ENCODE measurements at regions not wholly inside any gene's neighbourhood (a gene's known extent, or its start where the extent isn't known, plus 50 kb on each side); places are given as distances from the start of the nearest gene placed in this dataset.
A peak's percentile ranks its signal among the peaks of the same experiment; 100 is the strongest.

DNA sequence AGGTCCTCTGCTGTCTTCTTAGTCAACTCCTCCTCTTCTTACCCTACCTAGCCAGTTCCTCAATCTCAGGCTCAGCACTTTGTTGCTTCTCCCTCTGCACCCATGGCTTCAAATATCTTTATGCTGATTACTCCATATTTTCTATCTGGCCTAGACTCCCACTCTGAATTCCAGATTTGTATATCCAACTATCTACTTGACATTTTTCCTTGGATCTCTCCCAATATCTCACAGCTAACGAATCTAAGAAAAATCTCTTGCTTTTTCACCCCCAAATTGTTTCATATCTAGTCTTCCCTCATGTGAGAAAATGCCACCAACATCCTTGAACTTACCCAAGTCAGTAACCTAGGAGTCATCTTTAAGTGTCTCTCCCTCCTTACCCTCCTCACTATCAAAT lies 176.4 kb upstream of the ERCC4 start:
- DNase-seq: no peak

DNA sequence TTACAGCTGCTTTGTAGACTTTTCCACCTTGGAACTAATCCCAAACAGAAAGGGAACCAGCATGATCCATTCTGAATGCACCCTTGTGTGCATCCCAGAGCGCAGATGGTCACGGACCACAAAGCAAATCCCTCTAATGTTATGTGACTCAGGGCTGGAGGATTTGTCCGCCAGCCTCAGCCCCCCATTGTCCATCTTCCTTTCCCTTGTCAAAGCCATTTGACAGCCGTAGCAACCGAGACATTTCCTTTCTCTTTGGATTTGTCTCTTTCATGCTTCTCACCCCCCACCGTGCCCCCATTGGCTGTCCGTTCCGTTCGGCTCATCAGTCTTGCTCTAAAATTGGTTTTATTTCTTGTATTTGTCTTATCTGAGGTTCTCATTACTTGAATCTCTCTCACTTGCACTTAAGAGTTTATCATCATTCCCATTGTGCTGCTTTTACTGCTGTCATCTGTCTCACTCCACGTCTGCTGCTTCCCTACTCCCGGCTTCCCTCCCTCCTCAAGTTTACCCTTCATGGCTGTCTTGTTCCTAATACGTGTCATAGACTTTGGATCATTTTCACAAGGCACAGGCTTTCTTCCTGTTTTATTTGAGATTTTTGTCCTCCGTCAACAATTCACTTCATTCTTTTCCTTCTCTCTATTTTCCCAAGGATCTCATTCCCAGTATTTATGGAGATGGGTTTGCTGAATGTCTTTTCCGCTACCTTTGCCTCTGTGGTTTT lies 163.4 kb upstream of the ERCC4 start:
- DNase-seq: no peak

DNA sequence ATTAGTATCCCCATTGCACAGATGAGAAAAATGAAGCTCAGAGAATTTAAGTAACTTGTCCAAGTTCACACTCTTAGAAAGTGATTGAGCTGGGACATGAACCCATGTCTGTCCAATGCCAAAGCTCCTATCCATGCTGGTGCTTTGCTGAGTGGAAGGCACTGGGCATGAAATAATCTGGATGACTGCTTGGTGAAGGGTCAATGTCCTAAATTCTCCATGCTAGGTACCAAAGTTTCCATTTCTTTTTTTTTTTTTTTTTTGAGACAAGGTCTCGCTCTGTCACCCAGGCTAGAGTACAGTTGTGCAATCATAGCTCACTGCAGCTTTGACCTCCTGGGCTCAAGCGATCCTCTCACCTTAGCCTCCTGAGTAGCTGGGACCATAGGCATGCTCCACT lies 153.6 kb upstream of the ERCC4 start:
- DNase-seq: no peak

DNA sequence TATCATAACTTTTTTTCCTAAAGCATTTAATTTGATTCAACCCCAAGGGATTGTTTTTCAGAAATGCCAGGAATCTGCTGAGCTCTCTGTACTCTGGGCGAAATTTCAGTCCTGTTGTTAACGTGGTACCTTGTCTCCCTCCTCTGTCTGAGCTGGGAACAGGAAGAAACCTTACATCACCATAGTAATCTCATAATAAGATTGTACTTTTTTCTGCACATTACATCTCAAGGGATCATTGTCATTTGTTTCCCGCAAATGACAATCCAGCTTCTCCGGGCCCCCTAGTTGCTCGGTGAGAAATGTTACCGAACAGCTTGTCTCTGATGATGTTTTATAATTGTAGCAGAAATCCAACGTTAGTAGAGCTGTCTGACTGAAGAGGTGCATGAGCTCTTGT lies 152.7 kb upstream of the ERCC4 start:
- DNase-seq: no peak

DNA sequence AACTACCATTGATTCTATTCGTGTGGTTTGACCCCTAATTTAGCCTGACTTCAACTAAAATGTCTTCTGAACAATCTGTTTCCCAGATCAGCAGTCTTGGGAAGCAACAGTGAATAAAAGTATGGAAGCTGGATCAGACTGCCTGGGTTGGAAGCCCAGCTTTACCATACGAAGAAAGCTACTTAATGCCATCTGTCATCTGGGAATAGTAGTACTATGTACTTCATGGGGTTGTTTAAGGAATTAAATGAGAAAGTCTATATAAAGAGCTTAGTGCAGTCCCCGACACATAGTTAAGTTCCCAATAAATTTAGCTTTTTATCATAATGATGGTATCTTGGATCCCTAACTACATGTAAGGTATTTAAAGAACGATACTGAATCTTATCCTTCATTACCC lies 151.5 kb upstream of the ERCC4 start:
- no peak for DNase-seq

DNA sequence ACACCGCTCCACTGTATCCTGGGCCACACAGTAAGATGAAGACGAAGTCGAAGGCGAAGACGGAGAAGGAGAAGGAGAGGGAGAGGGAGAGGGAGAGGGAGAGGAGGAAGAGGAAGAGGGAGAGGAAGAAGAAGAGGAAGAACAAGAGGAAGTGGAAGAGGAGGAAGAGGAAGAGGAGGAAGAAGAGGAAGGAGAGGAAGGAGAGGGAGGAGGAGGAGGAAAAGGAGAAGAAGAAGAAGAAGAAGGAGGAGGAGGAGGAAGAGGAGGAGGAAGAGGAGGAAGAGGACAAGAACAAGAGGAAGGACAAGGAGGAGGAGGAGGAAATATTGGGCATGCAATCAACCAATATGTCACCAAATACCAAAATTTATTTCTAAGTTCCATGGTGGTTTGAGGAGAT lies 149.5 kb upstream of the ERCC4 start:
- no peak for DNase-seq

DNA sequence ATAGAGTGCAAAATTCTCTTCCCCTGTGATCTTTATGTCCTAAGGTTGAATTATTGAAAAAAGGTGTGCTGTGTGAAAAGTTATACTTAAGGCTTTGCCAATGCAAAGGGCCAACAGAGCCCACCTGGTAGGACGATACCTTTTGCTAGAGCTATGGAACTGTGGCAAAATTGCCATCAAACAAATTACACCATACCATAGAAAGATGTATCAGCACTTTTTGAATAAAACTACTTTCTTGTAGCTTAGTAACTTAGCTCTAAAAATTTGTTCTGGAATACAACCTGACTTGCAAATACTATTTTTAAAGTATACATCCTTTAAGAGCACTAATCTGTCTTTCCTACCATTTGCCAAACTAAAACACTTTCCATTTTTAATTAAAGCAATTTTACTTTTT lies 147.2 kb upstream of the ERCC4 start:
- DNase-seq: no peak

DNA sequence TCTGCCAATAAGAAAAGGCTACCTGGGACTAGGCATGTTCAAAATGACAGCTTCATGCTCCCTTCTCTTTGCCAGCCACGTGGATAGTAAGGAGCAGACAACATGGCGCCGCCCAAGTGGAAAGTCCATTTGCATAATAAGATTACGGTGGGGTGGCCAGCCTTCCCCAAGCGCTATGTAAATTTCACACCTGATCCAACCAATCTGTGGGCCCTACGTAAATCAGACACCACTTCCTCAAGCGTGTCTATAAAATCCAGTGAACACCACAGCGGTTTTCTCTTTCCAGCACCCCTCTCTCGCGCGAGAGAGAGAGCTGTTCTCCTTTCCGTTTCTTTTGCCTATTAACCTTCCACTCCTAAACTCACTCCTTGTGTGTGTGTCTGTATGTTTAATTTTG lies 140.3 kb upstream of the ERCC4 start:
- DNase-seq: no peak

DNA sequence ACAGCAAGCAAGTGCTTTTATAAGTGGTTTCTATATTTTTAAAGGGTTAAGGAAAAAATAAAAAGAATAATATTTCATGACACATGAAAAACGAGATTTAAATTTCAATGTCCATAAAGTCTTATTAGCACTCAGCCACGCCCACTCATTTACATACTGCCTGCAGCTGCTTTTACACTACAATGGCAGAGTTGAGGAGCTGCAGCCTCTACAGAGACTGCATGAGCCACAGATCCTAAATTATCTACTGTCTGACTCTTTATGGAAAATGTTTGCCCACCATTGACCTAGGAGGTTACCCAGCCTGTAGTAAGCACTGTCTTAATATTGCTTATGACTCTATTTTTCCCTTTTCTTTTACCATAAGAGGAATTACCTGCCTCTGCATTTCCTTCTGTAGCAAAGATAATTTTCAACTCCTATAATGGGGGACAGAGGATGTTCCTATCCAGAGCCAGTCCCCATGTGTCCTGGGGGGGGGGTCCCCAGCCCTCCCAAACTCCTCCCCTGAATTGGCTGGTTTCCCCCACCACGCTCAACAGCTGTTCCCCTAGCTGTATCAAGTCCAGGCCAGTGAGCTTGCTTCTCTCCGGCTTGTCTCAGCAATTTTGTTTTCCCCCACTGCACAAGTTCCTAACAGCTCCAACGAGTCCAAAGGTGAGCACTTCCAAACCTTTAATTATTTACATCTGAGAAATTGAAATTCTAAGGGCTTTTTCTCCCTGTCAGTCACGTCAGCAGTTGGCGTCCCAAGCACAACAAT lies 139.4 kb upstream of the ERCC4 start:
- no peak for DNase-seq

DNA sequence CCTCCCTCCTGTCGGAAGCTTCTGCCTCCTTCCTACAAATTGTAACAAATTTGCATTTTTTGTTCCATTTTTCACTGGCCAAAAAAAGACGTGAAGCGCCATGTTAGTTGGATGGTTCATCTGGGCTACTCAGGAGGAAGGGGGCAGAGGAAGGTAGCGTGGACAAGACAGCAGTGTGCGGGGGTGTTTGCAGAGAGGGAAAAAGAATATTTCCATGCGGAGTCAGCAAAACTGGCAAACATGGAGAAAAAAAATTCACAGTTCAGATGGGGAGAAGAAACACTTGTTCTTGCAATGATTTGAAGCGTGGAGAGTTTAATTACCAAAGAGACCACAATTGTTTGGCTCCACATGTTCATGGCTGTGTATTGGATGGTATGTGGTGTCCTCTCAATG lies 138.8 kb upstream of the ERCC4 start:
- DNase-seq: no peak

DNA sequence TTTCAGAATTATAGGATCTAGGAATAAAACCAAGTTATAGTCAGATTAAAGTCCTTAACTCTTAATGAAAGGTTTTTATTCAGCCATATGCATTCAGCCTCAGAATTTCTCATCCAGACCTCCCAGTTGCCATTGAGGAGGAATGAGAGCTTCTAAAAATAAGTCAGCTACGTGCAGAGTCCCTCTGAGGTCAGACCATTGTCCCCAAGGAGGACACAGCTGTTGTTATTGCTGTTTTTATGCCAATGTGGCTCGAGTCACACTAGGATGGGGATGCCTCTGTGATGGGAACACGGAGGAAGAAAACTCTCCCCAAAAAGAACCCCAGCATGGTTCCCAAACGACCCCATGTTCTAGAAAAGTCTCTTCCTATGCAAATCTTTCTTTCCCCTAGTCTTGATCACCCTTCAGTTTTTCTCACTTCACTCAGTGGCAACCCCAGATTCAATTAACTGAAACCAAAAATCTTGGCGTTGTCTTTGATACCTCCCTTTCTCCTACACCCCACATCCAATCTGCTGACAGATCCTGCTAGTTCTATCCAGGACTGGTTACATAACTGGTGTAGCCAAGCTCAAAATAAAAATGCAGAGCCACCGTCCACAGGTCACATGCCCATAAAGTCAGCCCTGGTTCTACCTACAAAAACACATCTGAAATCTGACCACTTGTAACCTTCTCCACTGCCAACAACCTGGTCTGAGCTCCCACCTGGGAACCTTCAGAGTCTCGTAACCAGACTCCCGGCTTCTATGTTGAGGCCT lies 138.2 kb upstream of the ERCC4 start:
- DNase-seq: no peak

DNA sequence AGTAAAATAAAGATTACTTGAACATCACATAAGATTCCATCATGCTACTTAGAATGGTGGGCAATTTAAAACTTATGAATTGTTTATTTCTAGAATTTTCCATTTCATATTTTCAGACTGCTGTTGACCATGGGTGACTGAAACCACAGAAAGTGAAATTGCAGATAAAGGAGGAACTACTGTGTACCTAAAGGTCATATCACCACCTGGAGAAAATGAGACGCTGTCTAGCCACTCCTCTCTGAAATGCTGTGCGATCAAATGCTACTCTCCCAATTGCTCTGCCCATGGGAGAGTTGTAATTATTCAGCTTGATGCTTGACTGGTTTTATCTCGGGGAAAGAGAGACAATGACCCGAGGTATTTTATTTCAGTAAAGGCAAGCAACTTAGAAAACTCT lies 128.9 kb upstream of the ERCC4 start:
- no peak for DNase-seq

DNA sequence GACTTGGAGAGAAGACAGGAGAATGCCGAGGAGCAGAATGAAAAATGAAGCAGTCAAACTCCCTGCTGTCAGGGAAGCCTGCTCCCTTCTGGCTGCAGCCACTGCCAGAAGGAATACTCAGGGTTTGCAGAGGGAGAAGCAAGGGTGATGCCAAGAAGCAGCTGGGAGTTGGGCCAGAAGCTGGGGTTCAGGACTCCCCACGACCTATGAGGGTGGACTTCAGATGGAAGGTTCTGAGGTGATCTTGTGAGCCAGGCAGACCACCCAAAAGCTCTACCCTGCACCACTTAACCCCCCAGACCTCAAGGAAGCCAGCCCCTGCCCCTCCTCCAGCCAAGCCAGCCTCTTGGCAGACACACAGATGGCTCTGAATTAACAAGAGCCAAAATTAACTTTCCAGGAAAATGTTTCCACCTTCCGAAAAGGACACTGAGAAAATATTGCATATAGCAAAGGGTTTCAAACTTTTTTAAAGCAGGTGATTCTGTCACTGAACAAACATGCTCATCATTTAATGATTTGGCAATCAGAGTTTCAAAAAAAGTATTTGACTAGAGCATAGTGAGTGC lies 126.0 kb upstream of the ERCC4 start:
- DNase-seq: peak; percentile 81

DNA sequence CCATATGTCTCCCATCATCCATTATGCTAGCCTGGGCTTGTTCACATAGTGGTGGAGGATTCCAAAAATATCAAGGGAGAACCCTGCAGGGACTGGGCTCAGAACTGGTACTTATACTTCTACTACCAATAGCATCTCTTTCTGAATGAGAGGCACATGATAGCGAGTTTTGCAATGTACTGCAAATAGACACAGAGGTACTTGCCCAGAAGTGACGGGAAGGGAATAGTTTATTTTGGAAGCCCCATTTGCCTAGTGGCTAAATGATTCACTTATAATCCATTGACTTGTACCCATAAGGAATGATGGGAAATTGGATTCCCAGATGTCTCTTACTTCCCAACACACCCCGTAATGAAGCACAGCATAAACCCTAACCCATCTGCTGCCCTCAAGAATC lies 124.8 kb upstream of the ERCC4 start:
- DNase-seq: no peak

DNA sequence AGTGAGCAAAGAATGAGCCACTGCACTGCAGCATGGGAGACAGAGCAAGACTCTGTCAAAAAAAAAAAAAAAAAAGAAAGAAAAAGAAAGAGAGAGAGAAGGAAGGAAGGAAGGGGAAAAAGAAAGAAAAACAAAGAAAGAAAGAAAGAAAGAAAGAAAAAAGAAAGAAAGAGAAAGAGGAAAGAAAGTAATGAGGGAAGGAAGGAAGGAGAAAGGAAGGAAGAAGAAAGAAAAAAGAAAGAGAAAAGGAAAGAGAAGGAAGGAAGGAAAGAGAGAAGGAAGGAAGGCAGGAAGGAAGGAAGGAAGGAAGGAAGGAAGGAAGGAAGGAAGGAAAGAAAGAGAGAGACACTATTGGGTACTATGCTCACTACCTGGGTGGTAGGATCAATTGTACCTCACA lies 122.2 kb upstream of the ERCC4 start:
- no peak for DNase-seq

DNA sequence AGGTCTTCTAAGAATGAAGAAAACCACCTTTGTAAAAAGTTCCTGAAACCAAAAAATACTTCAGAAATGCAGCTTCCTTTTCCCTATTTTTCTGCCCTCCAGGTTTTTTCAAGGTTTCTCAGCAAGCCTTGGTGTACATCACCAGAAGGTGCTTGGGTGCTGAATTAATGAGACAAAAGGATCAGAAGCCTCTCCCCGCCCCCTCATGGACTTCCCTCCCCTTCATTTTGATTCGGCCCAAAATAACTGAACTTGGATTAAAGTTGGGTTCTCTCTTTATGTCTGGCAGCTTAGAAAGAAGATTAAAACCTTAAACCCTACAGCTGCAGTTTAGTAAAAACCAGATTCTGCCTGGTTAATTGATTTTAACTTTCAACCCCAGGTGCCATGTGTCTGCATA lies 121.7 kb upstream of the ERCC4 start:
- DNase-seq: no peak

DNA sequence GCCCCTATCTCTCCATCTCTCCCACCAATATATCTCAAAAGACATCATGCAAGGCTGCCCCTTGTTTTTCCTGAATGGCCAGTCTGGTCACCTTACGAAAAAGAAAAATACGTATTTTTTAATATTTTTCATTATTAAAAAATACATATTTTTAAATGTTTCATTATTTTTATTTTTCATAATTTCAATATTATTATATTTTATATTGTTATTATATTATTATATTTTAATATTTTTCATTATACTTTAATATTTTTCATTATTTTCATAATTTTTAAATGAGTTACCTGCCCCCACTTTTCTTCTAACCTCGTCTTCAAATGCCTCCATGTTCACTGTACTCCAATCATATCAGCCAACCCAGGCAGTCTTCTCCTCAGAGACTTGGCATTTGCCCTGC lies 116.0 kb upstream of the ERCC4 start:
- DNase-seq: no peak

DNA sequence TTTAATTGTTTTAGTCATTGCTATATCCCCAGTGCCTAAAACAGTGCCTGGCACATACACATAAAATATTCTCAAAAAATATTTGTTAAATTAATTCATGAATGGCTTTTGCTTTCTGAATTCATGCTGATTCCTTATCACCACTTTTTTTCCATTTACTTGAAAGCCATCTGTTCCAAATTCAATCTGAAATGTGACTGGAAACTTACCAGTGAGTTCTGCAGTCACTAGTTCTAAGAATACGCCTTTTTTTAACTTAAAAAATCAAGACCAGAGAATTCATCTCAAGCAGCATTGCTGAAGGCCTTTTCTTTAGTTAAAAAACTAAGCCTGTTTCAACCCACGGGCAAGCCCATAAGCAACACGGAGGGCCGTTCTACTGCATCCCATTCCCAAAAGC lies 114.0 kb upstream of the ERCC4 start:
- no peak for DNase-seq

DNA sequence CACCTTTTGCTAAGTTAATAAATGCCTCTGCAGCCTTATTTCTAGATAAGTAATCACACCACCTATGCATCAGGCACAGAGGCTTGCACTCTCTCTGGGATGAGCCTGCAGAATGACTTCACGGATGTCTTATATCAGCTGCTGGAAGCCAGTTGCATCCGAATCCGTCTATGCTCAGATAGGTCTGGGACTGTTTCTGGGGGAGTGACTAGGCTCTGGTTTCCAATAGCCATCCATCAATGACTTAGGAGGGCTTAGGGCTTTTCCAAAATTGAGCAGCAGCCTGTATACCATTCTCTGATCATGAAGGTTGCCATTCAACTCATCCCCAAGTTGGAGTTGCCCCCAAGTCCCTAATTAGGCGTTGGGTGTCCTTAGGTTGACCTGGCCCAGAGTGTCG lies 113.3 kb upstream of the ERCC4 start:
- no peak for DNase-seq

DNA sequence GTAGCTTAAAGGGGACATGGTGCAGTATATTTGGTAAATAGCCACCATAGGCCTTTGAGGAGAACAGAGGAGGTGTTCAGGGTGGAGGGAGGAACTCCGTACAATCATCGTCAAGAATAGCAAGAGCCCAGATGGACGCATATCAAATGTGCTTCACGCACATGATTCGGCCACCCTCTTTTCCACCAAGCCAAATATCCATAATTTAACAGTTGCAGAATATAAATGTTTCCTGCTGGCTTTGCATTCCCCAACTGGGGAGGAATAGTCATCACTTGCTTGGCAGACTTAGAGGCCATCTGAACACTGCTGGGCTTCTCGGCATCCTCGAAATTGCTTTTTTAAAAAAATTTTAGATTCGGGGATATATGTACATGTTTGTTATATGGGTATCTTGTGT lies 111.9 kb upstream of the ERCC4 start:
- no peak for DNase-seq

DNA sequence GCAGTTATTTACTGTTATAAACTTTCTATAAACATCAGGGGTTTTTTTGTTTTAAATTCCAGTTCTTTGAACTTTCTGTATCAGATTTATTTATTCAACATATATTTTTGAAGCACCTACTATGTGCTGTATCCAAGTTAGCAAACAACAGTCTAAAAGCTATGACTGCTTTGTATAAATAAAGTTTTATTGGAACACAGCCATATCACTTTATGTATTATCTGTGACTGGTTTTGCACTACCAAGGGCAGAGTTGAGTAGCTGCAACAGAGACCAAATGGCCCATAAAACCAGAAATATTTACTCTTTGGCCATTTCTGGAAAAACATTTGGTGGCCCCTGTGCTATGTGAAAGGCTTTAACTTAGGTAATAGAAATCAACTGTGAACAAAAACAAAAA lies 110.2 kb upstream of the ERCC4 start:
- DNase-seq: no peak

DNA sequence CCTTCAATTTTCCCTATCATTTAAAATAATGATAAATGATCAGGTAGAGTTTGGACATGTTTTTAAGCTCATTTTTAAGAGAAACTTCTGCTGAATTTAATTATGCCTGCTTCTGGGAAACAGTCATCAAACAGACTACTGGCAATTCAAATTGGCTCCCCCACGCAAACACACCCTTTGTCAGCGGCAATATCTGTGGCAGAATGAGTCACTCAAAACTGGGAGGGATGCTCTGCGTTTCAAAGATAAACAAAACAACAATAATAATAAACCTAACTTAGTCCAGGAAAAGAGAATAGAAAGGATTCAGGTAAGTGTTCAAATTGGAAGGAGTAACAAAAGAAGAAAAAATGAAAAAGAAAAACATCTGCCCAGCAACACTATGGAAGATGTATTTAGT lies 108.1 kb upstream of the ERCC4 start:
- no peak for DNase-seq

DNA sequence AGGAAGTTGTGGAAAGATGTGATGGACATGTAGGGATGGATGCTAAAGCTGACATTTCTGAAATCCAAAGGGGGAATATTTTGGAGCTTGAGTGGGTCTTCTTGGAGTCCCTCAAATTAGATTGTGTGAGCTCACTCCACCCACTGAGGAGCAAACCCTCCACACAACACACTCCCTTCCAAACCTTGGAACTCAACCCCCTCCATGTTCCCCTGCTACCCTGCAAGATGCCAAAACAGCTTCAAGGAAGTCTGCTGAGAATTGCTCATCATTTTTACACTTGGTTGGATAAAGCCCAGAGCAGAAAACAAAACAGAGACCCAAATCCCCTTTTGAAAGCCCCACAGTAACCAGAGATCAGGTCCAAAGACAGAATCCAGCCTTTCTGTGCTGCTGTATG lies 103.3 kb upstream of the ERCC4 start:
- no peak for DNase-seq

DNA sequence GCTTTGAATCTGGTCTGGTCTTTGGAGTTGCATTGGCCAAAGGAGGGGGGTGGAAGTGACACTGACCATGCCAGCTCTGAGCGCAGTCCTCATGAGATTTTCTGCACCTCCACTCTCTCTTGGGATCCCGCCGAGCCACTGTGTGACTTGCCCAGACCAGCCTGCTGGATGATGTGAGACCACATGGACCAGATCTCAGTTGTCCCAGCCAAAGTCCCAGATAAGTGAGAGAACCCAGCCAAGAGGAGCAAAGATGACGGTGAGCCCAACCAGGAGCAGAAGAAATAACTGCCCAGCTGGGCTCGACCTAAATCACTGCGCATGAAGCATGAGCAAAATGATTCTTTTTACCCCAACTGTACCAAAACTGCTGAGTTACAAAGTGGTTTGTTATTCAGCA lies 96.5 kb upstream of the ERCC4 start:
- DNase-seq: no peak
